Glutamatergic neuron (in vitro differentiated cells): ENCODE measurements at regions not wholly inside any gene's neighbourhood (a gene's known extent, or its start where the extent isn't known, plus 50 kb on each side); places are given as distances from the start of the nearest gene placed in this dataset.

ENCODE experiments used
- DNase-seq: peaks from one replicate; pipeline ENCODE4 v3.0.0; 2022
- H3K27ac Mint-ChIP-seq: one replicate; pipeline ENCODE4 v1.8.0; 2020; ENCODE audit warnings: mild to moderate bottlenecking, mixed read lengths, inconsistent platforms; ENCODE audit not compliant: unreplicated experiment
- H3K27me3 Mint-ChIP-seq: one replicate; pipeline ENCODE4 v1.8.0; 2020; ENCODE audit warnings: mild to moderate bottlenecking, moderate library complexity, mixed read lengths, inconsistent platforms; ENCODE audit not compliant: unreplicated experiment
- H3K36me3 Mint-ChIP-seq: one replicate; pipeline ENCODE4 v1.8.0; 2020; ENCODE audit warnings: mild to moderate bottlenecking, mixed read lengths, inconsistent platforms; ENCODE audit not compliant: unreplicated experiment
- H3K4me1 Mint-ChIP-seq: one replicate; pipeline ENCODE4 v1.8.0; 2020; ENCODE audit warnings: mild to moderate bottlenecking, low read depth, mixed read lengths, inconsistent platforms; ENCODE audit not compliant: unreplicated experiment
- H3K4me3 Mint-ChIP-seq: one replicate; pipeline ENCODE4 v1.8.0; 2020; ENCODE audit warnings: mild to moderate bottlenecking, mixed read lengths, inconsistent platforms; ENCODE audit not compliant: unreplicated experiment
- H3K9me3 Mint-ChIP-seq: one replicate; pipeline ENCODE4 v1.8.0; 2020; ENCODE audit warnings: mild to moderate bottlenecking, moderate library complexity, mixed read lengths, inconsistent platforms; ENCODE audit not compliant: unreplicated experiment
- TF ChIP-seq, protein P1 (sequence below): fragments of 200-600 bp; sonication (generic); IDR thresholded peaks from one replicate; pipeline ENCODE4 v1.5.0; 2021; ENCODE audit not compliant: partially characterized antibody, unreplicated experiment

GRCh38 chr20:16113736-16114135, 459.5 kb downstream of the KIF16B start:
- H3K4me1 Mint-ChIP-seq = no peaks in the 10 kb centered on the region
- H3K27me3 Mint-ChIP-seq = peaks cover 2% of the 10 kb centered on the region
- TF ChIP-seq, protein P1, sequence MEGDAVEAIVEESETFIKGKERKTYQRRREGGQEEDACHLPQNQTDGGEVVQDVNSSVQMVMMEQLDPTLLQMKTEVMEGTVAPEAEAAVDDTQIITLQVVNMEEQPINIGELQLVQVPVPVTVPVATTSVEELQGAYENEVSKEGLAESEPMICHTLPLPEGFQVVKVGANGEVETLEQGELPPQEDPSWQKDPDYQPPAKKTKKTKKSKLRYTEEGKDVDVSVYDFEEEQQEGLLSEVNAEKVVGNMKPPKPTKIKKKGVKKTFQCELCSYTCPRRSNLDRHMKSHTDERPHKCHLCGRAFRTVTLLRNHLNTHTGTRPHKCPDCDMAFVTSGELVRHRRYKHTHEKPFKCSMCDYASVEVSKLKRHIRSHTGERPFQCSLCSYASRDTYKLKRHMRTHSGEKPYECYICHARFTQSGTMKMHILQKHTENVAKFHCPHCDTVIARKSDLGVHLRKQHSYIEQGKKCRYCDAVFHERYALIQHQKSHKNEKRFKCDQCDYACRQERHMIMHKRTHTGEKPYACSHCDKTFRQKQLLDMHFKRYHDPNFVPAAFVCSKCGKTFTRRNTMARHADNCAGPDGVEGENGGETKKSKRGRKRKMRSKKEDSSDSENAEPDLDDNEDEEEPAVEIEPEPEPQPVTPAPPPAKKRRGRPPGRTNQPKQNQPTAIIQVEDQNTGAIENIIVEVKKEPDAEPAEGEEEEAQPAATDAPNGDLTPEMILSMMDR = no peak
- no peak for DNase-seq
- H3K36me3 Mint-ChIP-seq = peaks cover 3% of the 10 kb centered on the region
- no peak overlapping the region for H3K4me3 Mint-ChIP-seq
- no peak overlapping the region for H3K27ac Mint-ChIP-seq
- H3K9me3 Mint-ChIP-seq = no peaks in the 10 kb centered on the region

- Mint-ChIP-seq H3K36me3 (no peaks in the 10 kb centered on the region), H3K9me3 (no peaks in the 10 kb centered on the region), H3K4me3 (no peak overlapping the region), H3K4me1 (peaks cover 4% of the 10 kb centered on the region), H3K27me3 (peaks cover 5% of the 10 kb centered on the region), H3K27ac (no peak overlapping the region)
- TF ChIP-seq, protein P1 = no peak
- DNase-seq = no peak
Observed at GRCh38 chr20:16111852-16112412, 461.3 kb downstream of the KIF16B start.

- no peaks in the 10 kb centered on the region for H3K36me3 Mint-ChIP-seq
- H3K27ac Mint-ChIP-seq = no peak overlapping the region
- DNase-seq = no peak
- TF ChIP-seq, protein P1 = no peak
- peaks cover 4% of the 10 kb centered on the region for H3K4me1 Mint-ChIP-seq
- H3K9me3 Mint-ChIP-seq = no peaks in the 10 kb centered on the region
- peaks cover 5% of the 10 kb centered on the region for H3K27me3 Mint-ChIP-seq
- H3K4me3 Mint-ChIP-seq = no peak overlapping the region
Observed at GRCh38 chr20:16111172-16111832, 461.9 kb downstream of the KIF16B start.

- TF ChIP-seq, protein P1 = no peak
Observed at GRCh38 chr20:16107172-16107870, 465.9 kb downstream of the KIF16B start.

More at GRCh38 chr20:16107172-16107870, 465.9 kb downstream of the KIF16B start:
- H3K4me1 Mint-ChIP-seq = peaks cover 4% of the 10 kb centered on the region
- no peaks in the 10 kb centered on the region for H3K9me3 Mint-ChIP-seq
- DNase-seq = no peak
- no peaks in the 10 kb centered on the region for H3K36me3 Mint-ChIP-seq
- H3K27me3 Mint-ChIP-seq = peaks cover 5% of the 10 kb centered on the region
- H3K4me3 Mint-ChIP-seq = no peak overlapping the region
- no peak overlapping the region for H3K27ac Mint-ChIP-seq
